Spleen (tissue), 7 donors: ENCODE measurements at regions not wholly inside any gene's neighbourhood (a gene's known extent, or its start where the extent isn't known, plus 50 kb on each side); places are given as distances from the start of the nearest gene placed in this dataset.

ENCODE experiments used
- CTCF ChIP-seq, 11 experiments: fragments of 200-600 bp in 7 of 11; fragments of 450-650 bp in 4 of 11; sonication (generic) in 4 of 11; IDR thresholded peaks in 8 of 11; conservative IDR thresholded peaks in 3 of 11; 1 replicate in 7 of 11; 2 replicates in 4 of 11; pipeline versions ENCODE4 v1.4.0 to v1.8.0; 2016 to 2021; ENCODE audit warnings: antibody characterized with exemption in 11 of 11, inconsistent platforms in 4 of 11, mild to moderate bottlenecking in 1 of 11
- POLR2A ChIP-seq, 3 donors: fragments of 450-650 bp; IDR thresholded peaks; one replicate each; pipeline ENCODE4 v1.5.1; 2017; ENCODE audit warnings: antibody characterized with exemption in 3 of 3, mild to moderate bottlenecking in 1 of 3
- donor health status: DM: no; HTN: no; CAD: no; lungs with moderate emphysema.
- donor health status: DM: no; HTN: no; CAD: no.
- donor health status: DM: no; HTN: no; CAD: no.

GRCh38 chr12:93980711-93981110 is 167.7 kb upstream of the PLXNC1 start:
- TF ChIP-seq CTCF (IDR thresholded peaks at IDR 0.05 in 8 of 11, conservative IDR thresholded peaks at IDR 0.05 in 3 of 11) (no peak), POLR2A (IDR thresholded peaks at IDR 0.05) (no peak)
